ENCODE measurements at regions not wholly inside any gene's neighbourhood (a gene's known extent, or its start where the extent isn't known, plus 50 kb on each side); places are given as distances from the start of the nearest gene placed in this dataset.
"Not testable (repeated sequence)": the region's sequence is repeated elsewhere in the genome, so short reads cannot be mapped to it uniquely, and the experiment has no call there.

DNA sequence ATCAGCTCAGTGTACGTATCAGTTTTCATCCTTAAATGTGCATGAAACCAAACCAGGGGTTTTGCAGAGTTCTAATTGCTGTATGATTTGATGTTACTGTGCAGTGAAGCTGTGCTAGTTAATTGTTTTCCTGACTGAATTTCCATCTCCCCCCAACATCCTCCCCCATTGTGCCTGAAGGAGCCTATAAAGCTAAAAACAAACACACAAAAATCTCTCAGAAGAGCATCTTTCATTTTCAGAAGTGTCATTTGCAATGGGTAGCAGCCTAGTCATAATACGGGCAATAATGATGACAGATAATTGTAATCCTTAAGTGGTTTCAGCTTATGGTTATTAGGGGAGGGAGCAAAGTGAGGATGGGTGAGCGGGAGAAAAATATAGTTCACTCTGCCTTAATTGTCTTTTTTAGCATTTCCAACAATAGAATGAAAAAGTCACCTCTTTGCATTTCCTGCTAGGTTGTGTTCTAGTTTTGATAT, 207.9 kb upstream of the TBL1XR1 start:
- H3K9me3 ChIP-seq (ENCODE audit: control insufficient read depth, low read length) = no peaks in the 10 kb centered on the region
- H3K79me2 ChIP-seq = no peaks in the 10 kb centered on the region
- H3K9ac ChIP-seq = no peak overlapping the region
- no peaks in the 10 kb centered on the region for H3K4me1 ChIP-seq
- H3K4me2 ChIP-seq (ENCODE audit: low read length) = no peak overlapping the region
- no peak overlapping the region for H3K4me3 ChIP-seq (ENCODE audit: low read depth, low read length)
- no peak for TF ChIP-seq CTCF (IDR thresholded peaks at IDR 0.05)
- no peaks in the 10 kb centered on the region for H3K36me3 ChIP-seq (ENCODE audit: control insufficient read depth, insufficient read depth, low read length)
- H3K27me3 ChIP-seq (ENCODE audit: control insufficient read depth, insufficient read depth, low read length) = no peaks in the 10 kb centered on the region
- no peak overlapping the region for H3K27ac ChIP-seq
- H2AFZ ChIP-seq = no peak overlapping the region

DNA sequence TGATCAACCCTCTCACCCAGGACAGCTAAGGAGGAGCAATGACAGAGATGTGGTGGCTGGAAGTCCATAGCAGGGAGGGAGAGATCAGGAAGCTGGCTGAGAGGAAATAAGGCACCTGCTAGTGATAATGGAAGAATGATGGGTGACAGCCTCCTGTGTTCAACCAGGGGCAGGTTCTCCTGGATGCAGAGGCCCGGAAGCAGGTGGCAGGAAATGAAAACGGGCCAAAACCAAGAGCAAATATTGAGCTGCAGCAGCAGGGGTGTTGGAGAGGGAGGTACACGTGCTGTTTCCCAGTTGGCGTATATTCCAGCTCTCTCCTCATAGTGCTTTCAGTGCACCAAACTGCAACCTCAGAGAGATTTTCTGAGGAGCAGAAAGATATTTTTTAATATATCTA, 213.4 kb upstream of the TBL1XR1 start:
- Histone ChIP-seq H3K9ac (no peak overlapping the region), H3K4me1 (no peaks in the 10 kb centered on the region), H3K79me2 (no peaks in the 10 kb centered on the region), H3K4me2 (ENCODE audit: low read length) (no peak overlapping the region), H3K36me3 (ENCODE audit: control insufficient read depth, insufficient read depth, low read length) (no peaks in the 10 kb centered on the region), H3K27me3 (ENCODE audit: control insufficient read depth, insufficient read depth, low read length) (no peaks in the 10 kb centered on the region), H2AFZ (no peak overlapping the region), H3K4me3 (ENCODE audit: low read depth, low read length) (no peak overlapping the region), H3K27ac (no peak overlapping the region), H3K9me3 (ENCODE audit: control insufficient read depth, low read length) (no peaks in the 10 kb centered on the region)
- TF ChIP-seq CTCF (IDR thresholded peaks at IDR 0.05) = no peak

- Histone ChIP-seq H3K79me2 (no peaks in the 10 kb centered on the region), H2AFZ (no peak overlapping the region)
Measured at GRCh38 chr3:177411201-177411600, 213.9 kb upstream of the TBL1XR1 start.

GRCh38 chr3:177412677-177413170, 215.4 kb upstream of the TBL1XR1 start:
- not testable (repeated sequence) for H3K27ac ChIP-seq; H2AFZ ChIP-seq; H3K4me3 ChIP-seq (ENCODE audit: low read depth, low read length); H3K36me3 ChIP-seq (ENCODE audit: control insufficient read depth, insufficient read depth, low read length); H3K79me2 ChIP-seq; H3K4me1 ChIP-seq; H3K9me3 ChIP-seq (ENCODE audit: control insufficient read depth, low read length); H3K27me3 ChIP-seq (ENCODE audit: control insufficient read depth, insufficient read depth, low read length); H3K4me2 ChIP-seq (ENCODE audit: low read length); H3K9ac ChIP-seq

More at GRCh38 chr3:177411201-177411600, 213.9 kb upstream of the TBL1XR1 start:
- no peaks in the 10 kb centered on the region for H3K27me3 ChIP-seq (ENCODE audit: control insufficient read depth, insufficient read depth, low read length)
- no peaks in the 10 kb centered on the region for H3K9me3 ChIP-seq (ENCODE audit: control insufficient read depth, low read length)
- H3K4me1 ChIP-seq = no peaks in the 10 kb centered on the region
- H3K9ac ChIP-seq = no peak overlapping the region
- no peak for TF ChIP-seq CTCF (IDR thresholded peaks at IDR 0.05)
- no peaks in the 10 kb centered on the region for H3K36me3 ChIP-seq (ENCODE audit: control insufficient read depth, insufficient read depth, low read length)
- H3K27ac ChIP-seq = no peak overlapping the region
- no peak overlapping the region for H3K4me3 ChIP-seq (ENCODE audit: low read depth, low read length)
- no peak overlapping the region for H3K4me2 ChIP-seq (ENCODE audit: low read length)

GRCh38 chr3:177414093-177414492, 216.8 kb upstream of the TBL1XR1 start:
- no peak overlapping the region for H3K4me3 ChIP-seq (ENCODE audit: low read depth, low read length)
- H3K4me1 ChIP-seq = peaks cover 3% of the 10 kb centered on the region
- no peaks in the 10 kb centered on the region for H3K27me3 ChIP-seq (ENCODE audit: control insufficient read depth, insufficient read depth, low read length)
- no peak overlapping the region for H2AFZ ChIP-seq
- no peak overlapping the region for H3K27ac ChIP-seq
- no peak overlapping the region for H3K9ac ChIP-seq
- no peaks in the 10 kb centered on the region for H3K36me3 ChIP-seq (ENCODE audit: control insufficient read depth, insufficient read depth, low read length)
- H3K9me3 ChIP-seq (ENCODE audit: control insufficient read depth, low read length) = no peaks in the 10 kb centered on the region
- H3K79me2 ChIP-seq = no peaks in the 10 kb centered on the region
- H3K4me2 ChIP-seq (ENCODE audit: low read length) = no peak overlapping the region
- TF ChIP-seq CTCF (IDR thresholded peaks at IDR 0.05) = no peak
